B cell (primary cell): ENCODE measurements at regions not wholly inside any gene's neighbourhood (a gene's known extent, or its start where the extent isn't known, plus 50 kb on each side); places are given as distances from the start of the nearest gene placed in this dataset.

Experiments used
- CTCF ChIP-seq: fragments of 200-600 bp; IDR thresholded peaks from one replicate; pipeline ENCODE4 v1.8.0; 2022; ENCODE audit warnings: antibody characterized with exemption, mild to moderate bottlenecking
- EZH2 ChIP-seq: IDR thresholded peaks from 2 replicates; pipeline ENCODE4 v1.6.1; 2012; ENCODE audit warnings: borderline replicate concordance, low read depth, mild to moderate bottlenecking, moderate library complexity, low read length; ENCODE audit not compliant: insufficient read depth, poor library complexity, severe bottlenecking

DNA sequence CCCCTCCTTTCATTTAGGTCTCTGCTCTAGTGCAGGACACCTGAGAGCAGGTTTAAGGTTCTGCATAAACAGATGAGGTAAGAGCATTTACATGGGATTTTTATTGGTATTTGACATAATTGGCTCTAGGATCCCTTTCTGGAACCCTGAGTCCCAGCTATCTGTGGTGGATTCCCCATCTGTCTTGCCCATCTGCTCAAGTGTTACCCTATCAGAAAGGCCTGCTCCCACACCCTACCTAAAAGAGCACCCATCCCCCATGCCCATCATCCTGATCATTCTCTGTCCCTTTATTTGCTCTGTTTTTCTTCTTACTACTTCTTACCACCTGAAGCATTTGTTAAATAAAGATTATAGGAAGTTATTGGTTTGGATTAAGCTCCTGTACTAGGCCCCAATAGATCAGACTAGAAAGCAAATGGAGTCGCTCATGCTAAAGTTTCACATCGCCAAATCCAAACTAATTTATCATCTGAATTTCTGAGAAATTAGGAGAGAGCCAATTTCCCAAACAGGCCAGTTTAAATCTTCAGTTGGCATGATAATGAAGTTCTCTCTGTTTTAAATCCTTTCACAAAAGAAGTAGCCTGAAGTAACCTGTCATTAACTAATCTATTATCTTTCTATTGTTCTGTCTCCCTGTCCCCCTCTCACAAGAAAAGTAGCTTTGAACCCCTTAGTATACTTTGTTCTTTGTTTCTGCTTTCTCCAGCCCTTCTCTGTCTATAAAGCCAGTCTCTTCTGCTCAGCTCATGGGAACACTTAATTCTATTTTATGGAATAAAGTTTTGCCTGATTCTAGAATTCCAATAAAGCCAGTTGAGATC, 178.6 kb downstream of the ZNF674 start:
- no peak for TF ChIP-seq CTCF
- TF ChIP-seq EZH2: no peak
